Amniotic stem cell (primary cell): ENCODE measurements at regions not wholly inside any gene's neighbourhood (a gene's known extent, or its start where the extent isn't known, plus 50 kb on each side); places are given as distances from the start of the nearest gene placed in this dataset.
"Not testable (repeated sequence)": the region's sequence is repeated elsewhere in the genome, so short reads cannot be mapped to it uniquely, and the experiment has no call there.

Source experiments
- DNase-seq: peaks from one replicate; lab custom pipeline; 2025; lab: John Stamatoyannopoulos, UW

DNA sequence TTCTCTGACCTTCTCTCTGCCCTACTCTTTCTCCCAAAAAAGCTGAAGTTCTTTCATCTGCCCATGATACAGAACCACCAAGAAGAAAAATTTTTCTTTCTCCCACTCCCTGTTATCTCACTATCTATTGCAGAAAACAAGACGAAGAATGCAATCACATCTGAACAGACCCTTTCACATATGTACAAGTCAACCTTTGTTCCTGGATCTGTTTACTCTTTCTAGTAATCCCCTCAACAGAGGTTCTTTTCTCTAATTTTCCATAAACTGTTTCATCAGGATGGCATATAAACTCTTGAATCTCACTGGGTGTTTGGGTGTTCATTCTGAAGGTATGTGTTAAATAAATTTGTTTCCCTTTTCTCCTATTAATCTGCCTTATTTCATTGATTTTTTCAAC, 1262.7 kb upstream of the NRXN1 start:
- DNase-seq = no peak

DNA sequence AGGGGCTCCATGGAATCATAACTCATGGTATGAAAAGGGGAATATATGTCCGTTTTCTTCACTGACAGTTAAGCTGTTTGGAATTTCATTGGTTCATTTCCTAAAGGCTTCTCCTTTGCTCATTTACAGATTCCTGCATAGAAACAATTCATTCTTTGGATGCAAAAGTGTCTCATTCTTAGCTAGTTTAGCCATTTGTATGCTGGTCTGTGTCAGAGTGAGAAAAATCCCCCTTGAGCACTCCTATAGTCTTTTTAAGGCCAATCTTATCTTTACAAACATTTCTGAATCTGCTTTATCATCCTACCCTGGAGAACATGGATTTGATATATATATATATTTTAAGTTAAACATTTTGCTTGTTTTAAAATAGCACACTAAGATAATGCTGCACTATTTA, 1260.9 kb upstream of the NRXN1 start:
- no peak for DNase-seq

DNA sequence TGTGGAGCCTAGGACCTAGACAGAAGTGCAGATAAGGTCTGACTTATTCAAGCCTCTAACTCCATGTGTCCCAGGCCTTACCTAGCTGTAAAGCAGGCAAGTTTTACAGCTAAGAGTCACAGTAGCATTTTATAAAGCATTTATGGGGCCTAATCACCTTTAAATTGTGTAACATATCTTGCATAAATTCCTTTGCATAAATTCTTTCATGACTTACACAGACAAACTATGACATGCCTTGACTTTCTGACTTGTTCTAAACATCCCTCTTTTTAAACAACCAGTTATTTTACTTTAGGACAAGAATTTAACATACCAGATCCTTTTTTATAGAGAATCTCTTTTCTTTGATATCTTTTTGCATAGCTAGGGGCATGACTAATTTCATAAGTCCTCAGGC, 1257.8 kb upstream of the NRXN1 start:
- no peak for DNase-seq

DNA sequence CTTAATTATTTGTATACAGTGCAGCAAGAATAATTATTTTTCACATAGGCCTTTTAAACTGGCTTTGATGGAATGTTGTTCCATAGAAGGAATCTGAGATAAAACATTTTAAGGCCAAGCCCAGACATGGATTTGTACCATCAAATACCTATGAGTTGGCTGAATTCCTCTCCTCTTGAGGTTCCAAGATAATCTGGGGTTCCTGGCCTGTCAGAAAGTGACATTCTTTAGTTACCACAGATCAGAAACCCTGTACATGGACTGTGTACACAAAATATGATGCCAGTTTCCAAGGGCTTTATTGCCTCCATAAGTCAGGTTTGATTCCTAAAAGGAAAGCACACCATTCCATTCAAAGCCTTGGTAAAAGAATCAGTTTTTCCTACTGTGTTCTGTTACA, 1256.7 kb upstream of the NRXN1 start:
- DNase-seq = no peak

DNA sequence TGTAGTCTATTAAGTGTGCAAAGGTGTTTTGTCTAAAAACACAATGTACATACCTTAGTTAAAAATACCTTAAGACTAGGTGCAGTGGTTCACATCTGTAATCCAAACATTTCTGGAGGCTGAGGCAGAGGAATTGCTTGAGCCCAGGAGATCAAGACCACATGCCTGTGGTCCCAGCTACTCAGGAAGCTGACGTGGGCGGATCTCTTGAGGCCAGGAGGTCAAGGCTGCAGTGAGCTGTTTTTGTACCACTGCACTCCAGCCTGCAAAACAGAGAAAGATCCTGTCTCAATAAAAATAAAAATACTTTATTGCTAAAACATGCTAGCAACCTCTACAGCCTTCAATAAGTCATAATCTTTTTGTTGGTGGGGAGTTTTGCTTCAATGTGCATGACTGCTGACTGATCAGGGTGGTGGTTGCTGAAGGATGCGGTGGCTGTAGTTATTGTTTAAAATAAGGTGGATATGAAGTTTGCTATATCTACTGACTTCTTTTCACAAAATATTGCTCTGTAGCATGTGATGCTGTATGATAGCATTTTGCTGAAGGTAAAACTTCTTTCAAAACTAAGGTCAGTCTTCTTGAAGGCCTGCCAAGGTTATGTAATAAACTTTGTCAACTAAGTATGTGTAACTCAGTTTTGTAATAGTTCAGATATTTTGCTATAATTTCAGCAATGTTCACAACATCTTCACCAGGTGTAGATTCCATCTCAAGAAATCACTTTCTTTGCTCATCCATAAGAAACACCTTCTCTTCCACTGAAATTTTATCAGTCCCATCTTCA, 1238.0 kb upstream of the NRXN1 start:
- DNase-seq = peak; percentile 8

DNA sequence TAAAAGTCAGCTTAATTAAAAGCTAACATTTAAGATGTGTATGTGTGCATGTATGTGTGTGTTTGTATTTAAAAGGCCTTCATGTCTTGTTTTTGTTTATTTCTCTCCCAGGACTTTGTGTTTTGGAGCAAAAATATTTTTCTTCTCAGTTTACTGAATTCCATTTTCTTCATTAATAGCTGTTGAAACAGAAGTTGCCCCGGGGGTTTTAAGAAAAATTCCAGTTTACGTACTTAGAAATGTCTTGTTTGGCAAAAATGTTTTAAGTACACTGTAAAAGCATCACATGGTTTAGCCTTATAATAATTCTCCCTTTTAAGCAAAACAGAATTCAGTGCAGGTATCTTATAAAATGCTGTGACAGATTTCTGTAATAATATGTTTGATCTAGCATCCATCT, 1233.0 kb upstream of the NRXN1 start:
- DNase-seq = no peak

DNA sequence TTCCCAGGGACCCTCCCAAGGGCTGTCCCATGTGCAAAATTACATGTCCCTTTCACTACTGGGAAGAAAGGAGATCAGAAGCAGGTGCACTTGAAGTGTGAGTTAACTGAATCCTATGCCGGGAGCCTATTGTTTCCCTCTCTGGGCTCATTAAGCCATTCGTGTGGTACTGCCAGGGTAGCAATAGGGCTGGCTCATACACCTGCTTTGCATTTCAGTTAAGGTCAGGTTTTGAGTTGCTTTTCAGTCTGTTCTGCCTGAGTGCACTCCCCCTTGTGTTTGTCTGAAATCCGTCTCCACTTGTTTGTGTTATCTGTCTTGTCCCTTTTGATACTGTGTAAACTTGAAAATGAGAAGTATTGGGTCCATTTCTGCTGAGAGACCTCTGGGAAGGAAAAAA, 1232.6 kb upstream of the NRXN1 start:
- DNase-seq = no peak

DNA sequence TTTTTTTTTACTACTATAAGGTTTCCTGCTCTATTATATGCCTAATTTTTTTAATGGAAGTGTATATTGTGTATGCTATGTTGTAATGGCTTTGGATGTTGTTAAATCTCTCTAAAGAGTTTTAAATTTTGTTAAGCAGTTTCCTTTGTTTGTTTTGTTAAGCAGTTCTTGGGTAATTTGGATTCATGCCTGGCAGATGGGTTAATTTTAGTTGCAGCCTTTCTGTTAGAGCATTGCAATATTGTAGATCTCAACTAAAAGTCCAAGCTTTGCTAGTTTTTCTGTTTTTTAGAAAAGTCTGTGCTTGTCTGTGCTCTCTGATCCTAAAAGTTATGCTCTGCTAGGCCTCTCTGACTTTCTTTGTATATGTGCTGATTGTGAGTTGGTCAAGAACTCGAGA, 1229.0 kb upstream of the NRXN1 start:
- DNase-seq = no peak

DNA sequence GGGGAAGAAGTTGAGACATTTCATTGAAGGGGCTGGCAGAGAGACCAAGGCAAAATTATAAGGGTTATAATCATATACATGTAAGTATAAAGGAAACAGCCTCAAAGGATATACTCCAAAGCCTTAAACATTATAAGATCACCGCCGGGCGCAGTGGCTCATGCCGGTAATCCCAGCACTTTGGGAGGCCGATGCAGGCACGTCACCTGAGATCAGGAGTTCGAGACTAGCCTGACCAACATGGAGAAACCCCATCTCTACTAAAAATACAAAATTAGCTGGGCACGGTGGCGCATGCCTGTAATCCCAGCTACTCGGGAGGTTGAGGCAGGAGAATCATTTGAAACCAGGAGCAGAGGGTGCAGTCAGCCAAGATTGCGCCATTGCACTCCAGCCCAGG, 1227.0 kb upstream of the NRXN1 start:
- not testable (repeated sequence) for DNase-seq

DNA sequence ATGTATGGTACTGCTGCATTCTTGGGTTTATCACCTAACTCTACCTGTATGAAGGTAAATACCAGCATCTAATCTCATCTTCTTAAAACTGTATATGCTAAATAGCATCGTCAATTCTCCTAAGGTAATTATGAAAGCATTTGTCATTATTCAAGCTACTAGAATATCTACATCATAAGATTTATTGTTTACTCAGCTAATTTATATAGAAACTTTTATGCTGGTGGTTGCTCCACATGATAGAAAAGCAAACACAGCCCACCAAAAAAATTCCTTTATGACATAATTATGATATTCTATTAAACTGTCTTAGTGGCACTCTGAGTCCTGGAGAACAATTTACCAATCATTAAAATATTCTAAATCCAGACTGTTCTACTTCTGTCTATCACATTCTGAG, 1226.1 kb upstream of the NRXN1 start:
- no peak for DNase-seq

DNA sequence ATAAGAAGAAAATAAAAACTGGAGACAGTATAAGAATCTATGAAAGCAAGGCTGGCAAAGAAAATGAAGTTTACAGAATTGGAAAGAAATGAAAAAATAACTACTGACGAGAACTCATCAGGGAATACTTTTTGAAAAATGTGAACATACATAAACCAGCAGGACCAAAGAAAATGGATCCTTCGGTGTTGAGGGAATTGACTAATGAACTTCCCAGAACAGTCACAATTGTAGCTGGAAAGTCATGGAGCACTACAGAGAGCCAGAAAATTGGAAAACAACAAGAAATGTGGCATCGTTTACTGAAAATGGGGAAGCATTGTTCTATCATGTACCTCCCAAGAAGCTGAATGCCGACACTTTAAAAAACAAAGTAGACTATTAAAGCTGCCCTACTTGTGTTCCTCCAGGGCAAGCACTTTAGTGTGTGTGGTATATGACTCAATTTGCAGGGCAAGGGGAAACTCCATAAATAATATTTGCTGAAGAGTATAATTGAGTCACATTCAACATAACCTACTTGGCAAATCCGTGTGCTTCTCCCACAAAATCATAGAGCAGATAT, 1221.6 kb upstream of the NRXN1 start:
- DNase-seq = no peak

DNA sequence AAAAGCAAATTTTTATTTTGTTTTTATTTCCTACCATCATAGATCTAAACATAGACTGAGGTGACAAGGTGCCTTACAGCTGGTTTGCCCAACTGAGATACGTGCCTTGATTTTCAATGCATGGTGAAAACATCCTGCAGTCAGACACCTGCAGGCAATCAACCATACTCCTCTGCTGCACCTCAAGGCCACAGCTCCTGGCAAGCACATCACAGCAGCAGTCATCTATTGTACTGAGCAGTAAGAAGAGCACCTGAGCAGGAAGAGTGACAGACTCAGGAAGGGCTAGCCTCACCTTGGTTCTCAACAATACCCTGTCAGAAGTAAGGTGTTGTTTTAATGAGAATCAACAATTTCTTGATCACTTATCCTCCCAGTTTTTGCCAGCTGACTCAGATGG, 1206.8 kb upstream of the NRXN1 start:
- DNase-seq = no peak

DNA sequence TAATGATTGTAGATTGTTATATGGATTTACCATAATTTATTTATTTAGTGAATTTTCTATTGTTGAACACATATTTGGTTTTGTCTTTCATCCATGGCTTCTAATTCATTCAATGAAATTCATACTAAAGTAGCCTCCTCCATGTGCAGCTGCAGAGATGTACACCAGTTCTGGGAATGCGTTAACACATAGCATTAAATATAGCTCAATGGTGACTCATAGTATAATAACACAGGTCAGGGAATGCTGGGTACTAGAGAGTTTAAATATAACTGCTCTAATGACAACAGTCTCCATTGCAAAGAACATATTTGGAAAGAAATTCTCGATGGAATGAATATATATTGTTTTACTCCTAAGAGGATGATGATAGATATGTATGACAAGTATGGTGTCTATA, 1190.2 kb upstream of the NRXN1 start:
- DNase-seq = no peak

DNA sequence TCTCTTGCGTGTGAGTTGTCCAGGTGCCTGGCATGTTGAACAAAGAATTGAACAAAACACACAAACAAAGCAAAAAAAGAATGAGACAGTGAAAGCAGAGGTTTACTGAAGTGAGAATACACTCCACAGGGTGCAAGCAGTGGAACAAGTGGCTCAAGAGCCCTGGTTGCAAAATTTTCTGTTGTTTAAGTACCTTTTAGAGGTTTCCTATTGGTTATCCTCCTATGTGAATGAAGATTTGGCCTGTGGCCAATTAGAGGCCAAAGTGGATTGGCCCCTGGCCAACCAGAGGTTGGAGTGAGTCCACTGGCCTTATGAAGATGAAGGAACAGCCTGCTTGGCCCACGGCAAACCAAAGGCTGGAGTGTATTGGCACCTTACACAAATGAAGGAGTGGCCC, 1188.5 kb upstream of the NRXN1 start:
- no peak for DNase-seq

DNA sequence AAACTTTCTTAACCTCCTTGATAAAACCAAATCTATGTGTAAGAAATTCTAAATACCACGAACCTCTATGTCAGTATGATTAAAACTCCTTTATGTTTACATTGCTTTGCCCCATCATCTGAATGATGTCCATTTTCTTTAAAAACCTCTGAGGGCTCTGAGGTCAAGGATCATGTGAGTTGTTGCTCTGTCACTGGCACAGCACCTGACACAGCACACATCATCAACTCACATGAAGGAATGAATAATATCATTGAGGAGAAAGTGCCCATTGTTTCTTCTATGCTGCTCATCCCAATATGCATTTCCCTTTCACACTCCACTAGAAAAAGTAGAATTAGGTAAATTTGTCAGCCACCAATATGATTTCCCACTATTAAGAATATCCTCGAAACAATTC, 1178.7 kb upstream of the NRXN1 start:
- no peak for DNase-seq

DNA sequence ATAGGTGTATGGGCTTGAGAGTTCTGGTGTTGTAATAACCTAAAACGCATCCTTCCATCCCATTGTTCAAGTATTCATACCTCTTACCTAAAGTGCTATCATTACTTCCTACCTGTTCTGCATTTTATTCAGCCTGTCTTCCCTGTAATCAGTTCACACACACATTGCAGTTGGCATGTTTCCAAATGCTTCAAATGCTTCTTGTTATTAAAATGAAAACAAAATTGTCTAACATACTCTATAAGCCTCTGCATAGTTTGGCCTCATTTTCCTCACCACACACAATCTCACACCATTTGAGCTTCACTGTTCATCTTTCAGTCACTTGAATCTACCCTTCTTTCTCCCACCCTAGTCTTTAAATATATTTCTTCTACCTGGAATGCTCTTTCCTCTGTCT, 1178.2 kb upstream of the NRXN1 start:
- no peak for DNase-seq

DNA sequence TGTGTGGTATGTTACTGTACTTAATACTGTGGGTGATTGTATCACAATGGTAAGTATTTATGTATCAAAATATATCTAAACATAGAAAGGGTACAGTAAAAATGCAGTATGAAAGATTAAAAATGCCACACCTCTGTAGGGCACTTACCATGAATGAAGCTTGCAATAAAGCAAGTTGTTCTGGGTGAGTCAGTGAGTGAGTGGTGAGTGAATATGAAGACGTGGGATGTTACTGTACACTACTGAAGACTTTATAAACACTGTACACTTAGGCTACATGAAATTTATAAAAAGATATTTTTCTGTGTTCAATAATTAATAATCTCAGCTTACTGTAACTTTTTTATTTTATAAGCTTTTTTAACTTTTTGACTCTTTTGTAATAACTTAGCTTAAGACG, 1162.4 kb upstream of the NRXN1 start:
- DNase-seq = no peak

DNA sequence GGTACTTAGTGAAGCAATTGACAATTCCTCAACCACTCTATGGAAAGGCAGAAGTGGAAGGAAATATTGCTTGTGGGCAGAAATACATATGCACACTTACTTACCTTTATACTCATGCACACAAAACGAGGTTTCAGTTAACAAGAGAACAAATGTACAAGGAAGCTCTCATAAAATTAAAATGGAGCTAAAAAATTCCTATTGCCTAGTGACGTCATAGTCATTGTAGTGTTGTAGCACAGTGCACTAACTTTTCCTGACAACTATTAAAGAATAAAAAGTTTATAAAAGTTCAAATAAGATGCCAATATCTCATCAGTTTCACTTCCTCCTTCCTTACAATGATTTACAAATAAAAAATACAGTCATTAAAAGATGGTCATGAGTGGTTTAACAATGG, 1161.9 kb upstream of the NRXN1 start:
- no peak for DNase-seq

DNA sequence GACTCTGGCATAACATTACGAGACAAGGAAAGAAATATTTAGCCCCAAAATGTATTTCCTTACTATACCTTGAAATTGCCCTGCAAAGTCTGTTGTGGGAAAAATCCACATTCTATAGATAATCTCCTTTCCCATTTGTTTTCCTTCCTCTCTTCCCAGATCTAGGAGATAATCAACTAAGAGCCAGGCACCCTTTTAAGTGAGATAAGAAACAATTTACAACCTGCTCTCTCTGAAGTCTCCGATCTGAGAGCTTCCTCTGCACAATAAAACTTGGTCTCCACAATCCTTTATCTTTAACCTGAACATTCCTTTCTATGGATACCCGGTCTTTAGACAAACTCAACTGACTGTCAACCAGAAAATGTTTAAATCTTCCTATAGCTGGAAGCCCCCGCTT, 1160.7 kb upstream of the NRXN1 start:
- no peak for DNase-seq

DNA sequence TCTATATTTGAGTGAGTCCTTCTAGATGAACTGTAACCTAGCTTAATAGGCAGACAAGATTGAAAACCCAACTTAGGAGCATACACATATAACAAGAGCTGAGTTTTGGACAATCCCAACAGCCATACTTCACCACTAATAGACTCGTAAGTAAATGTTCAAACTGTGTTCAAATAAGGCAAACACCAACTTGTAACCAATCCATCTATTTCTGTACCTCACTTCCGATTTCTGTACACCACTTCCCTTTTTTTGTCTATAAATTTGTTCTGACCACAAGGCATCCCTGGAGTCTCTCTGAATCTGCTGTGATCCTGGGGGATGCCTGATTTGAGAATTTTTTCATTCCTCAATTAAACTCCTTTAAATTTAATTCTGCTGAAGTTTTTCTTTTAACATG, 1149.1 kb upstream of the NRXN1 start:
- DNase-seq = no peak

DNA sequence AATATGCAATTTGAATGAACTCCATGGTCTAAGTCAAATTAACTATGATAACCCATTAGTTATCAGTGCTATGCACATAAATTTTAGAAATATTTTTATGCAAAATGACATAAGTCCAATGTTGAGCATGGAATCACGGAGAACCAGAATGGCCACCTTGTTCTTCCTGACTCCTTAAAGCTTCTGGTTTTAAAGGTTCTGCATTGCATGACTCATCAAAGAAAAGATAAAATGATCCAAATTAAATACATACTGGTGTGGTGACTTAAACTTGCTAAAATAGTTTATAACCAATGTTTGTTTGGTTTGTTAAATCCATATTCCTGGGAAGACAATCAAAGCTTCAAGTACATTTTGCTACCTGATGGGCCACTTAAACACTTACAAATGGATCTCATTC, 1146.9 kb upstream of the NRXN1 start:
- no peak for DNase-seq

DNA sequence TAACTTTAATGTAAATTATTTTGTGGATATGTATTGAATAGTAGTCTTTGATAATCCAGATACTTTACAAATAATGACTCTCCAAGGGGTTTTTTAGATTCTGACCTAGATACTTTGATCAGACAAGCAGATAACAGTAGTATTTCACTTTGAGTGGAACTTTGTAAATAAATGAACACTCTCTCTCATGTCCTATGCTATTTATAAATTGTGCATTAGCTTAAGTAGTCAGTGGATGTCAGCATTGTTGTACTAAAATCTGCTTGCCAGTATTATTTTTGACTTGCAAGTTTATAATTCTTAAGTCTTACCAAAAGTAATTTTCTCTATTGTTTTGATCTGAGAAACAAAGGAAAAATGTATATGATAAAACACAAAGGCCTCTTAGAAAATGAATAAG, 1113.1 kb upstream of the NRXN1 start:
- DNase-seq = no peak

DNA sequence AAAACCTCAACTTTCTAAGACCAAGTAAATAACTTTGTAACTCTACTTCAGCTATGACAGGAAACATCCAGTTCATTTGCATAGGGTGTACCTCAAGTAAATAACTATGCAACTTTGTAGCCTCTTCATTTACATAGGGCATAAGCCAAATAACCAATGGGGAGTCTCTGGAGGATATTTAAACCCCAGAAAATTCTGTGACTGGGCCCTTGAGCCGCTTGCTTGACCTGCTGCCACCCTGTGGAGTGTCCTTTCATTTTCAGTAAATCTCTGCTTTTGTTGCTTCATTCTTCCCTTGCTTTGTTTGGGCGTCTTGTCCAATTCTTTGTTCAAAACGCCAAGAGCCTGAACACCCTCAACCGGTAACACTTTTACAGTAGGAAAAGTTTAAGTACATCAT, 1112.7 kb upstream of the NRXN1 start:
- no peak for DNase-seq

DNA sequence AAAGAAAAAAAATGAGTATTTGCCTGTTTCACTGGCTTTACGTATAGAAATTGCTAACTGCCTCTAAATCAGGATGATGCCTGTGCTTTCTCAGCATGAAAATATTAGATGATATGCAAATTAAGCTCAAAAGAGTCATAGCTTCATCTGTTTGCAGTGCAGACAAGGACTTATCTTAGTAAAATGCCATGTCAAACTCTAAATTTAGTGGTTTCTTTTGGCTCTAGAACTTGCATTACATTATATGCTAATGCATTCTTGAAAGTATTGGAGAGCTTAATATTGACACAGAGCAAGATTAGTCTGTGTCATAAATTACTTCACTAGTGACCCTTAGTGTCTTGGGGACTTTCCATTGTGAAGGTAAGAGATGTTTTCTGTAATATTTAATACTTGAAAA, 1109.1 kb upstream of the NRXN1 start:
- DNase-seq = no peak
